ENCODE measurements at regions not wholly inside any gene's neighbourhood (a gene's known extent, or its start where the extent isn't known, plus 50 kb on each side); places are given as distances from the start of the nearest gene placed in this dataset.

DNA sequence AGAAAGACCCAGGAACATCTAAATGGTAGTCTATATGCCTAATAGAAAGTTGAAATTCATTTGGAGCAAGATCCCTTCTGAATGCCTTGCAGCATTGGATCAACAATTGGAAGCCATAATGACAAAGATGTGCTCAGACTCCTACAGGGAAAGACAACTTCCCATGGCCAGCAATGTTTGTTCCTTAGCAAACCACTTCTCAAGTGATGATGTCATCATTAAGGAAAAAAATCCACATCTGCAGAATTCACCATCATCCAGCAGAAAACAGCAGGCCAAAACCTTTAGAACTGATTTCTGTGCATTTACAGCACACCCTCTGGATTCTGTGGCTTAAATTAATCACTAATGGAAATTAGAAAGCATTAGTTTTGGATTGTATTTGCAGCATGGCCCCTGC lies 82.4 kb upstream of the ZIC3 start:
- FAIRE-seq (no peak), DNase-seq (ENCODE audit: low read depth) (no peak)
- Histone ChIP-seq H3K4me3 (ENCODE audit: insufficient read depth, low read depth, low read length) (no peak overlapping the region), H3K27ac (ENCODE audit: low read depth, low read length) (no peak overlapping the region), H3K4me1 (ENCODE audit: insufficient read depth, low read length) (no peaks in the 10 kb centered on the region), H3K36me3 (ENCODE audit: insufficient read depth, low read length) (no peaks in the 10 kb centered on the region), H3K9me3 (ENCODE audit: insufficient read depth, low read depth, low read length) (no peaks in the 10 kb centered on the region), H3K4me2 (ENCODE audit: low read length) (no peak overlapping the region), H3K9ac (ENCODE audit: low read length) (no peak overlapping the region), H3K79me2 (ENCODE audit: insufficient read depth, low read length) (no peaks in the 10 kb centered on the region), H2AFZ (ENCODE audit: low read depth, low read length) (no peak overlapping the region), H3K27me3 (ENCODE audit: insufficient read depth, low read length) (no peaks in the 10 kb centered on the region), H4K20me1 (ENCODE audit: insufficient read depth, low read length) (no peaks in the 10 kb centered on the region)
- no peaks in the 10 kb centered on the region for H3K9me3 Mint-ChIP-seq (ENCODE audit: unreplicated experiment)
- no peaks in the 10 kb centered on the region for H3K4me1 Mint-ChIP-seq (ENCODE audit: low read depth, unreplicated experiment)
- H3K4me3 Mint-ChIP-seq (ENCODE audit: unreplicated experiment) = no peak overlapping the region
- H3K27ac Mint-ChIP-seq (ENCODE audit: unreplicated experiment) = no peak overlapping the region
- no peak for TF ChIP-seq EZH2 (IDR thresholded peaks at IDR 0.05; ENCODE audit: insufficient read depth, low read length)
- no peak for TF ChIP-seq CTCF (IDR thresholded peaks at IDR 0.05; ENCODE audit: insufficient read depth, low read depth, low read length)
- H3K27me3 Mint-ChIP-seq (ENCODE audit: low read depth, unreplicated experiment) = no peaks in the 10 kb centered on the region
- no peaks in the 10 kb centered on the region for H3K36me3 Mint-ChIP-seq (ENCODE audit: low read depth, unreplicated experiment)

- Histone ChIP-seq H4K20me1 (ENCODE audit: insufficient read depth, low read length) (no peaks in the 10 kb centered on the region), H3K4me1 (ENCODE audit: insufficient read depth, low read length) (no peaks in the 10 kb centered on the region), H3K9me3 (ENCODE audit: insufficient read depth, low read depth, low read length) (no peaks in the 10 kb centered on the region), H3K36me3 (ENCODE audit: insufficient read depth, low read length) (no peaks in the 10 kb centered on the region), H3K27ac (ENCODE audit: low read depth, low read length) (no peak overlapping the region), H3K27me3 (ENCODE audit: insufficient read depth, low read length) (no peaks in the 10 kb centered on the region), H2AFZ (ENCODE audit: low read depth, low read length) (no peak overlapping the region), H3K4me2 (ENCODE audit: low read length) (no peak overlapping the region), H3K79me2 (ENCODE audit: insufficient read depth, low read length) (no peaks in the 10 kb centered on the region), H3K9ac (ENCODE audit: low read length) (no peak overlapping the region), H3K4me3 (ENCODE audit: insufficient read depth, low read depth, low read length) (no peak overlapping the region)
- no peak overlapping the region for H3K4me3 Mint-ChIP-seq (ENCODE audit: unreplicated experiment)
- no peak for TF ChIP-seq EZH2 (IDR thresholded peaks at IDR 0.05; ENCODE audit: insufficient read depth, low read length)
- no peak for TF ChIP-seq CTCF (IDR thresholded peaks at IDR 0.05; ENCODE audit: insufficient read depth, low read depth, low read length)
- no peaks in the 10 kb centered on the region for H3K4me1 Mint-ChIP-seq (ENCODE audit: low read depth, unreplicated experiment)
- H3K36me3 Mint-ChIP-seq (ENCODE audit: low read depth, unreplicated experiment) = no peaks in the 10 kb centered on the region
- H3K9me3 Mint-ChIP-seq (ENCODE audit: unreplicated experiment) = no peaks in the 10 kb centered on the region
- H3K27me3 Mint-ChIP-seq (ENCODE audit: low read depth, unreplicated experiment) = no peaks in the 10 kb centered on the region
- no peak for DNase-seq (ENCODE audit: low read depth)
- FAIRE-seq = no peak
- H3K27ac Mint-ChIP-seq (ENCODE audit: unreplicated experiment) = no peak overlapping the region
These were observed 83.8 kb upstream of the ZIC3 start for GRCh38 chrX:137482136-137482535.

GRCh38 chrX:137479386-137479785 lies 86.5 kb upstream of the ZIC3 start:
- H3K9me3 Mint-ChIP-seq (ENCODE audit: unreplicated experiment) = no peaks in the 10 kb centered on the region
- H2AFZ ChIP-seq (ENCODE audit: low read depth, low read length) = no peak overlapping the region
- no peaks in the 10 kb centered on the region for H3K27me3 ChIP-seq (ENCODE audit: insufficient read depth, low read length)
- no peaks in the 10 kb centered on the region for H3K9me3 ChIP-seq (ENCODE audit: insufficient read depth, low read depth, low read length)
- no peak overlapping the region for H3K4me2 ChIP-seq (ENCODE audit: low read length)
- H3K27me3 Mint-ChIP-seq (ENCODE audit: low read depth, unreplicated experiment) = peaks cover 3% of the 10 kb centered on the region
- H3K27ac Mint-ChIP-seq (ENCODE audit: unreplicated experiment) = no peak overlapping the region
- H3K4me1 Mint-ChIP-seq (ENCODE audit: low read depth, unreplicated experiment) = no peaks in the 10 kb centered on the region
- no peak overlapping the region for H3K9ac ChIP-seq (ENCODE audit: low read length)
- DNase-seq (ENCODE audit: low read depth) (no peak), FAIRE-seq (peak; percentile 83)
- H3K27ac ChIP-seq (ENCODE audit: low read depth, low read length) = no peak overlapping the region
- H3K4me1 ChIP-seq (ENCODE audit: insufficient read depth, low read length) = no peaks in the 10 kb centered on the region
- H4K20me1 ChIP-seq (ENCODE audit: insufficient read depth, low read length) = no peaks in the 10 kb centered on the region
- no peaks in the 10 kb centered on the region for H3K36me3 ChIP-seq (ENCODE audit: insufficient read depth, low read length)
- TF ChIP-seq CTCF (IDR thresholded peaks at IDR 0.05; ENCODE audit: insufficient read depth, low read depth, low read length) = no peak
- TF ChIP-seq EZH2 (IDR thresholded peaks at IDR 0.05; ENCODE audit: insufficient read depth, low read length) = no peak
- H3K36me3 Mint-ChIP-seq (ENCODE audit: low read depth, unreplicated experiment) = no peaks in the 10 kb centered on the region
- no peaks in the 10 kb centered on the region for H3K79me2 ChIP-seq (ENCODE audit: insufficient read depth, low read length)
- no peak overlapping the region for H3K4me3 ChIP-seq (ENCODE audit: insufficient read depth, low read depth, low read length)
- H3K4me3 Mint-ChIP-seq (ENCODE audit: unreplicated experiment) = no peak overlapping the region
